HepG2 (cell line): ENCODE measurements at regions not wholly inside any gene's neighbourhood (a gene's known extent, or its start where the extent isn't known, plus 50 kb on each side); places are given as distances from the start of the nearest gene placed in this dataset.

Experiments used
- ATAC-seq: fragments of 200-7000 bp; cut with Tn5 transposase; 3 replicates; pipeline ENCODE4 v1.9.1; 2020; ENCODE audit warnings: mild to moderate bottlenecking, moderate library complexity
- BruUV-seq: library from RNA; stranded (reverse); fragments of 400-500 nt; replicated peaks from 2 replicates; lab custom pipeline; 2021; lab: Mats Ljungman, UMichigan
- CTCF ChIA-PET: fragments of 300-600 bp; formaldehyde crosslinking; extraction: SDS; loops from one replicate; lab custom pipeline; 2021; ENCODE audit warnings: low total read pairs, inconsistent platforms, low intra/inter-chr PET ratio; lab: Yijun Ruan, JAX
- POLR2A ChIA-PET: fragments of 350-600 bp; sonication (Branson Sonifier 250); formaldehyde crosslinking; loops from one replicate; lab custom pipeline; 2020; ENCODE audit warnings: antibody characterized with exemption, inconsistent platforms; lab: Yijun Ruan, JAX
- DNase-seq: peaks from one replicate; pipeline ENCODE4 v3.0.0-alpha.2; 2015; ENCODE audit warnings: low spot score
- FAIRE-seq: peaks from 3 replicates; lab custom pipeline; 2011; peaks lifted over from hg19 to GRCh38; lab: Jason Lieb, UNC
- H2AFZ ChIP-seq: one replicate; pipeline ENCODE4 v1.6.1; 2011; ENCODE audit warnings: low read length, inconsistent platforms
- H3K27ac ChIP-seq: fragments of 300-600 bp; 3 replicates; pipeline ENCODE4 v1.8.0; 2011; ENCODE audit warnings: mixed run types, mild to moderate bottlenecking, mixed read lengths, low read length, inconsistent platforms; ENCODE audit not compliant: insufficient read depth; ENCODE audit errors: extremely low read length
- H3K27me3 ChIP-seq, 2 experiments: fragments of 200-600 bp in 1 of 2; 2 replicates in 1 of 2; 3 replicates in 1 of 2; pipeline versions ENCODE4 v1.6.0 to v1.8.0; 2011; ENCODE audit warnings: low read length in 2 of 2, mild to moderate bottlenecking in 2 of 2, moderate library complexity in 2 of 2, inconsistent platforms in 1 of 2; ENCODE audit not compliant: insufficient read depth in 2 of 2, control insufficient read depth in 1 of 2
- H3K36me3 ChIP-seq, 2 experiments: fragments of 200-600 bp in 1 of 2; replicated peaks in 1 of 2; 2 replicates in 1 of 2; 3 replicates in 1 of 2; pipeline versions ENCODE4 v1.5.1 to v1.8.0; 2011; ENCODE audit warnings: low read length in 2 of 2, inconsistent platforms in 1 of 2; ENCODE audit not compliant: insufficient read depth in 2 of 2, control insufficient read depth in 1 of 2
- H3K4me1 ChIP-seq: 2 replicates; pipeline ENCODE4 v1.5.1; 2012; ENCODE audit warnings: low read length, inconsistent platforms; ENCODE audit not compliant: insufficient read depth
- H3K4me2 ChIP-seq: 2 replicates; pipeline ENCODE4 v1.6.0; 2011; ENCODE audit warnings: low read depth, low read length, inconsistent platforms
- H3K4me3 ChIP-seq, 3 experiments: fragments of 200-600 bp in 1 of 3; sonication (generic), shearing (Covaris generic) in 1 of 3; replicated peaks in 1 of 3; 2 replicates each; pipeline ENCODE4 v1.5.1; 2011 to 2016; ENCODE audit warnings: low read length in 3 of 3, inconsistent platforms in 2 of 3, low read depth in 2 of 3, mild to moderate bottlenecking in 2 of 3, control low read depth in 1 of 3, mixed read lengths in 1 of 3; ENCODE audit not compliant: insufficient read depth in 1 of 3
- H3K79me2 ChIP-seq: one replicate; pipeline ENCODE4 v1.6.1; 2011; ENCODE audit warnings: low read length, inconsistent platforms; ENCODE audit not compliant: insufficient read depth
- H3K9ac ChIP-seq: 2 replicates; pipeline ENCODE4 v1.6.0; 2011; ENCODE audit warnings: mild to moderate bottlenecking, low read depth, low read length, inconsistent platforms; ENCODE audit not compliant: insufficient read depth
- H3K9me3 ChIP-seq: 2 replicates; pipeline ENCODE4 v1.5.1; 2012; ENCODE audit warnings: mild to moderate bottlenecking, low read length
- H4K20me1 ChIP-seq: 2 replicates; pipeline ENCODE4 v1.6.0; 2011; ENCODE audit warnings: inconsistent platforms, mild to moderate bottlenecking, low read length, moderate library complexity; ENCODE audit not compliant: insufficient read depth
- AHR ChIP-seq: IDR thresholded peaks from 2 replicates; pipeline ENCODE4 v1.6.1; 2018; ENCODE audit warnings: missing genetic modification reagents, missing compliant biosample characterization
- ATAD3A ChIP-seq: sonication (generic); formaldehyde crosslinking; IDR thresholded peaks from 2 replicates; pipeline ENCODE4 v1.4.0; 2020; ENCODE audit warnings: missing genetic modification reagents
- FOXK2 ChIP-seq: fragments of 450-650 bp; IDR thresholded peaks from 2 replicates; pipeline ENCODE4 v1.6.1; 2016
- GATAD1 ChIP-seq: IDR thresholded peaks from 2 replicates; pipeline ENCODE4 v1.6.1; 2016; ENCODE audit warnings: missing genetic modification reagents, missing compliant biosample characterization
- HOXA3 ChIP-seq: sonication (generic); formaldehyde crosslinking; IDR thresholded peaks from 2 replicates; pipeline ENCODE4 v1.5.0; 2020; ENCODE audit warnings: missing genetic modification reagents
- MED1 ChIP-seq: sonication (generic); formaldehyde crosslinking; IDR thresholded peaks from 2 replicates; pipeline ENCODE4 v1.4.0; 2020; ENCODE audit warnings: missing genetic modification reagents
- PHF5A ChIP-seq: IDR thresholded peaks from one replicate; pipeline ENCODE4 v1.6.1; 2018; ENCODE audit warnings: low read depth, missing genetic modification reagents; ENCODE audit not compliant: unreplicated experiment
- SIN3B ChIP-seq: fragments of 150-350 bp; IDR thresholded peaks from 2 replicates; pipeline ENCODE4 v1.6.1; 2014; ENCODE audit warnings: low read length
- STAT5B ChIP-seq: sonication (generic); formaldehyde crosslinking; IDR thresholded peaks from 2 replicates; pipeline ENCODE4 v1.4.0; 2020; ENCODE audit warnings: missing genetic modification reagents
- ZC3H4 ChIP-seq: sonication (generic); formaldehyde crosslinking; IDR thresholded peaks from 2 replicates; pipeline ENCODE4 v1.4.0; 2020; ENCODE audit warnings: missing genetic modification reagents, borderline replicate concordance
- WGBS: methylation state at CpG from one replicate; pipeline ENCODE4 v1.1.6; 2017; ENCODE audit warnings: low lambda C conversion rate; 5-methylcytosine and 5-hydroxymethylcytosine counted together
- in situ Hi-C: cut with HindIII; loops from 2 replicates; pipeline ENCODE4 v1.10.0; 2017; ENCODE audit warnings: low pct_unique_long_range_greater_than_20kb; ENCODE audit not compliant: extremely low pct_ligation_motif_present
- intact Hi-C: fragments of 100-400 bp; cut with micrococcal nuclease; formaldehyde crosslinking; loops from one replicate; pipeline ENCODE4 v1.10.0; 2022; ENCODE audit not compliant: unreplicated experiment
- TF ChIP-seq, protein P1 (sequence below): IDR thresholded peaks from 2 replicates; pipeline ENCODE4 v1.6.1; 2016; ENCODE audit warnings: low read depth, borderline replicate concordance
- TF ChIP-seq, protein P2 (sequence below): sonication (generic); formaldehyde crosslinking; IDR thresholded peaks from 2 replicates; pipeline ENCODE4 v1.8.1; 2023; ENCODE audit warnings: mild to moderate bottlenecking, missing genetic modification reagents
- TF ChIP-seq, protein P3 (sequence below): sonication (generic); formaldehyde crosslinking; IDR thresholded peaks from 2 replicates; pipeline ENCODE4 v1.4.0; 2020; ENCODE audit warnings: missing genetic modification reagents, borderline replicate concordance
- TF ChIP-seq, protein P4 (sequence below): sonication (generic); formaldehyde crosslinking; IDR thresholded peaks from 2 replicates; pipeline ENCODE4 v1.4.0; 2020; ENCODE audit warnings: mild to moderate bottlenecking, missing genetic modification reagents, borderline replicate concordance
- TF ChIP-seq, protein P5 (sequence below): sonication (generic); formaldehyde crosslinking; IDR thresholded peaks from 2 replicates; pipeline ENCODE4 v1.4.0; 2020; ENCODE audit warnings: missing genetic modification reagents
- TF ChIP-seq, protein P6 (sequence below): sonication (generic); formaldehyde crosslinking; IDR thresholded peaks from 2 replicates; pipeline ENCODE4 v1.8.0; 2022; ENCODE audit warnings: mild to moderate bottlenecking, missing genetic modification reagents; ENCODE audit not compliant: insufficient replicate concordance

DNA sequence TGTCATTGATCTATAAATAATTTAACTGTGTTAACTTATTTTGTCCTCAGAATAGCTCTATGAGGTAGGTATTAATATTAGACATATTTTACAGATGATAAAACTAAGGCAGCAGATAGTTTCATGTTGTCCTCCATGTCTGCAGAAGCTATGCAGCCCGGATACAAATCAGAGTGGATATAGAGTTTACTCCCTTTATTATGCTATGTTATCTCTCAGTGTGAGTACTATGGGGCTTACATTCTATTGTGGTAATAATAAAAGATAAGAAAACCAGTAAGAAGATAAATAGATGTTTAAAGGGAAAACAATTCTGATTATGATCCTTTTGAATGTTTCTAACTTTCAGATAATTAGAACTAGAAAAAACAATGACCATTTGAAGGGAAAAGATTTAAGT lies 979.8 kb upstream of the CITED2 start (continued):
- TF ChIP-seq, protein P1, sequence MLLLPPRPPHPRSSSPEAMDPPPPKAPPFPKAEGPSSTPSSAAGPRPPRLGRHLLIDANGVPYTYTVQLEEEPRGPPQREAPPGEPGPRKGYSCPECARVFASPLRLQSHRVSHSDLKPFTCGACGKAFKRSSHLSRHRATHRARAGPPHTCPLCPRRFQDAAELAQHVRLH (CRISPR knock-in tag), result no peak
- no peak for TF ChIP-seq MED1 (CRISPR knock-in tag)
- TF ChIP-seq, all 625 proteins: peak for 0

DNA sequence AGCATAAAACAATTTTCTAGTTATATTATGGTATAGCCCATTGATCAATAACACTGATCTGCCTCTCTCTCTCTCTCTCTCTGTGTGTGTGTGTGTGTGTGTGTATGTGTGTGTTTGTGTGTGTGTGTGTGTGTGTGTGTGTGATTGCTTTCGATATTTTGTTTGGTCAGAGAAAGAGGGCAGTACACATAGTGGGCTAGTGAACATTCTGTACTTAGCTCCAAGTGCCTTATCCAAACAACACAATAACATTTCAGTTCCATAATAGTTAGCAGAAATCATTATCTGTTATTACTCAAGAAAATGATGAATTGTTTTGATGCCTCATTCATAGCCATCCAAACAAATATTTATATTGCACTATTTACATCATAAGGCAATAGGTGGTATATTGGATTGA lies 979.1 kb upstream of the CITED2 start:
- no TSS peak for BruUV-seq
- intact Hi-C loops, result no loop called here
- CTCF ChIA-PET, result no interaction called here
- TF ChIP-seq, protein P2, sequence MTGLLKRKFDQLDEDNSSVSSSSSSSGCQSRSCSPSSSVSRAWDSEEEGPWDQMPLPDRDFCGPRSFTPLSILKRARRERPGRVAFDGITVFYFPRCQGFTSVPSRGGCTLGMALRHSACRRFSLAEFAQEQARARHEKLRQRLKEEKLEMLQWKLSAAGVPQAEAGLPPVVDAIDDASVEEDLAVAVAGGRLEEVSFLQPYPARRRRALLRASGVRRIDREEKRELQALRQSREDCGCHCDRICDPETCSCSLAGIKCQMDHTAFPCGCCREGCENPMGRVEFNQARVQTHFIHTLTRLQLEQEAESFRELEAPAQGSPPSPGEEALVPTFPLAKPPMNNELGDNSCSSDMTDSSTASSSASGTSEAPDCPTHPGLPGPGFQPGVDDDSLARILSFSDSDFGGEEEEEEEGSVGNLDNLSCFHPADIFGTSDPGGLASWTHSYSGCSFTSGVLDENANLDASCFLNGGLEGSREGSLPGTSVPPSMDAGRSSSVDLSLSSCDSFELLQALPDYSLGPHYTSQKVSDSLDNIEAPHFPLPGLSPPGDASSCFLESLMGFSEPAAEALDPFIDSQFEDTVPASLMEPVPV (CRISPR knock-in tag), result no peak
- TF ChIP-seq, protein P3, sequence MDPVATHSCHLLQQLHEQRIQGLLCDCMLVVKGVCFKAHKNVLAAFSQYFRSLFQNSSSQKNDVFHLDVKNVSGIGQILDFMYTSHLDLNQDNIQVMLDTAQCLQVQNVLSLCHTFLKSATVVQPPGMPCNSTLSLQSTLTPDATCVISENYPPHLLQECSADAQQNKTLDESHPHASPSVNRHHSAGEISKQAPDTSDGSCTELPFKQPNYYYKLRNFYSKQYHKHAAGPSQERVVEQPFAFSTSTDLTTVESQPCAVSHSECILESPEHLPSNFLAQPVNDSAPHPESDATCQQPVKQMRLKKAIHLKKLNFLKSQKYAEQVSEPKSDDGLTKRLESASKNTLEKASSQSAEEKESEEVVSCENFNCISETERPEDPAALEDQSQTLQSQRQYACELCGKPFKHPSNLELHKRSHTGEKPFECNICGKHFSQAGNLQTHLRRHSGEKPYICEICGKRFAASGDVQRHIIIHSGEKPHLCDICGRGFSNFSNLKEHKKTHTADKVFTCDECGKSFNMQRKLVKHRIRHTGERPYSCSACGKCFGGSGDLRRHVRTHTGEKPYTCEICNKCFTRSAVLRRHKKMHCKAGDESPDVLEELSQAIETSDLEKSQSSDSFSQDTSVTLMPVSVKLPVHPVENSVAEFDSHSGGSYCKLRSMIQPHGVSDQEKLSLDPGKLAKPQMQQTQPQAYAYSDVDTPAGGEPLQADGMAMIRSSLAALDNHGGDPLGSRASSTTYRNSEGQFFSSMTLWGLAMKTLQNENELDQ, result no peak
- TF ChIP-seq, protein P4, sequence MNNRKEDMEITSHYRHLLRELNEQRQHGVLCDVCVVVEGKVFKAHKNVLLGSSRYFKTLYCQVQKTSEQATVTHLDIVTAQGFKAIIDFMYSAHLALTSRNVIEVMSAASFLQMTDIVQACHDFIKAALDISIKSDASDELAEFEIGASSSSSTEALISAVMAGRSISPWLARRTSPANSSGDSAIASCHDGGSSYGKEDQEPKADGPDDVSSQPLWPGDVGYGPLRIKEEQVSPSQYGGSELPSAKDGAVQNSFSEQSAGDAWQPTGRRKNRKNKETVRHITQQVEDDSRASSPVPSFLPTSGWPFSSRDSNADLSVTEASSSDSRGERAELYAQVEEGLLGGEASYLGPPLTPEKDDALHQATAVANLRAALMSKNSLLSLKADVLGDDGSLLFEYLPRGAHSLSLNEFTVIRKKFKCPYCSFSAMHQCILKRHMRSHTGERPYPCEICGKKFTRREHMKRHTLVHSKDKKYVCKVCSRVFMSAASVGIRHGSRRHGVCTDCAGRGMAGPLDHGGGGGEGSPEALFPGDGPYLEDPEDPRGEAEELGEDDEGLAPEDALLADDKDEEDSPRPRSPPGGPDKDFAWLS (CRISPR knock-in tag), result no peak
- TF ChIP-seq HOXA3 (CRISPR knock-in tag) (no peak), STAT5B (CRISPR knock-in tag) (no peak), SIN3B (no peak), FOXK2 (no peak), AHR (no peak), ZC3H4 (CRISPR knock-in tag) (no peak), GATAD1 (CRISPR knock-in tag) (no peak), PHF5A (no peak), ATAD3A (no peak)
- TF ChIP-seq, protein P5, sequence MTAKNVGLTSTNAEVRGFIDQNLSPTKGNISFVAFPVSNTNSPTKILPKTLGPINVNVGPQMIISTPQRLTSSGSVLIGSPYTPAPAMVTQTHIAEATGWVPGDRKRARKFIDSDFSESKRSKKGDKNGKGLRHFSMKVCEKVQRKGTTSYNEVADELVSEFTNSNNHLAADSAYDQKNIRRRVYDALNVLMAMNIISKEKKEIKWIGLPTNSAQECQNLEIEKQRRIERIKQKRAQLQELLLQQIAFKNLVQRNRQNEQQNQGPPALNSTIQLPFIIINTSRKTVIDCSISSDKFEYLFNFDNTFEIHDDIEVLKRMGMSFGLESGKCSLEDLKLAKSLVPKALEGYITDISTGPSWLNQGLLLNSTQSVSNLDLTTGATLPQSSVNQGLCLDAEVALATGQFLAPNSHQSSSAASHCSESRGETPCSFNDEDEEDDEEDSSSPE, result no peak
- TF ChIP-seq, protein P6, sequence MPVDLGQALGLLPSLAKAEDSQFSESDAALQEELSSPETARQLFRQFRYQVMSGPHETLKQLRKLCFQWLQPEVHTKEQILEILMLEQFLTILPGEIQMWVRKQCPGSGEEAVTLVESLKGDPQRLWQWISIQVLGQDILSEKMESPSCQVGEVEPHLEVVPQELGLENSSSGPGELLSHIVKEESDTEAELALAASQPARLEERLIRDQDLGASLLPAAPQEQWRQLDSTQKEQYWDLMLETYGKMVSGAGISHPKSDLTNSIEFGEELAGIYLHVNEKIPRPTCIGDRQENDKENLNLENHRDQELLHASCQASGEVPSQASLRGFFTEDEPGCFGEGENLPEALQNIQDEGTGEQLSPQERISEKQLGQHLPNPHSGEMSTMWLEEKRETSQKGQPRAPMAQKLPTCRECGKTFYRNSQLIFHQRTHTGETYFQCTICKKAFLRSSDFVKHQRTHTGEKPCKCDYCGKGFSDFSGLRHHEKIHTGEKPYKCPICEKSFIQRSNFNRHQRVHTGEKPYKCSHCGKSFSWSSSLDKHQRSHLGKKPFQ (CRISPR knock-in tag), result no peak

More for the DNA sequence above, 979.1 kb upstream of the CITED2 start:
- H3K4me3 ChIP-seq, result no peak overlapping the region
- no peak overlapping the region for H3K27ac ChIP-seq
- no peak overlapping the region for H3K4me2 ChIP-seq
- in situ Hi-C loops, result no loop called here
- ATAC-seq, result no peak
- POLR2A ChIA-PET, result no interaction called here
- H3K9ac ChIP-seq, result no peak overlapping the region
- no peak for DNase-seq
- no peak for FAIRE-seq
- WGBS, result 0% methylated on average over 1 of the region's 1 CpG
- no peaks in the 10 kb centered on the region for H4K20me1 ChIP-seq
- no peaks in the 10 kb centered on the region for H3K27me3 ChIP-seq
- H3K4me1 ChIP-seq, result no peaks in the 10 kb centered on the region
- H3K36me3 ChIP-seq, result no peaks in the 10 kb centered on the region
- H3K79me2 ChIP-seq, result no peaks in the 10 kb centered on the region
- peaks cover 11% of the 10 kb centered on the region; the same call in 1 of the 2 replicates for H3K9me3 ChIP-seq
- H2AFZ ChIP-seq, result no peak overlapping the region
